Endometrial microvascular endothelial cells (primary cell): ENCODE measurements at regions not wholly inside any gene's neighbourhood (a gene's known extent, or its start where the extent isn't known, plus 50 kb on each side); places are given as distances from the start of the nearest gene placed in this dataset.

Experiments
- in situ Hi-C: cut with HindIII; loops from 2 replicates; pipeline ENCODE4 v1.10.0; 2017; ENCODE audit warnings: low sequenced_read_pairs, low pct_unique_long_range_greater_than_20kb; ENCODE audit errors: inconsistent ontology term

DNA sequence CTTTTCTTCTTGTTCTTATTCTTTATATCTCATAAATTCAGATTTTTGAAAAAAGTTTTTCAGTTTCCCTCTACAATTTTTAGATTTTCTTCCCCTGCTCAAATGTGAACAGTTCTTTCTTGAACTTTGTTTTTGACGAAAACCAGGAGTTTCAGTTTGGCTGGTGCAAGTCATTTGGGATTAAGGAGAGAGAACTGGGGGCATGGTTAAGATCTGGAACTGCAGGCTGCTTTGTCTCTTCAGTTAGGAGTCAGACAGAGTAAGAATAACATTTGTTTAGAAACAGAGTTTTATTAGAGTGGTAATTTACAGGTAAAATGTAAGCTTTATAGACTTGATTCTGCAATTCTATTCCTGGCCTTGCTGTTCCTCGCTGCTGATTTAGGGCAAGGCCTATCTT, 310.5 kb upstream of the C2CD4B start:
- in situ Hi-C loops, result no loop called here

GRCh38 chr15:62476163-62476562, 311.1 kb upstream of the C2CD4B start:
- in situ Hi-C loops, result no loop called here

DNA sequence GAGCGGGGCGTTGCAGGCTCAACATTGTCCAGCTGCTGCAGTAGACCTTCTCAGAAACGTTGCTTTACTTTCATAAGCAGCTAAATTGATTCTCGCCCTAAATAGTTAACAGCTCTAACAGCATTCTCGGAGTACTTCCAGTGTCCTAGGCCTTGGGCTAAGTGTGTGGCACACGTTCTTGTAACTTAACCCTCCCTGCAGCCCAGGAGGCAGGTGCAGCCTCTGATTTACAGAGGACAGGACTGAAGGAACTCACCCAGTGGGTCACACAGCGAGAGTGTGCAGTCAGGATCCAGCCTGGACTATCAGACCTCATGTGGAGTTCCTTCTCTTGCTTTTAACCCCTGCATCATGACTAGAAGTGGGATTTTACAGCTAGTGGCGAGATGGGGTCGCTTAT, 312.8 kb upstream of the C2CD4B start:
- in situ Hi-C loops, result no loop called here

DNA sequence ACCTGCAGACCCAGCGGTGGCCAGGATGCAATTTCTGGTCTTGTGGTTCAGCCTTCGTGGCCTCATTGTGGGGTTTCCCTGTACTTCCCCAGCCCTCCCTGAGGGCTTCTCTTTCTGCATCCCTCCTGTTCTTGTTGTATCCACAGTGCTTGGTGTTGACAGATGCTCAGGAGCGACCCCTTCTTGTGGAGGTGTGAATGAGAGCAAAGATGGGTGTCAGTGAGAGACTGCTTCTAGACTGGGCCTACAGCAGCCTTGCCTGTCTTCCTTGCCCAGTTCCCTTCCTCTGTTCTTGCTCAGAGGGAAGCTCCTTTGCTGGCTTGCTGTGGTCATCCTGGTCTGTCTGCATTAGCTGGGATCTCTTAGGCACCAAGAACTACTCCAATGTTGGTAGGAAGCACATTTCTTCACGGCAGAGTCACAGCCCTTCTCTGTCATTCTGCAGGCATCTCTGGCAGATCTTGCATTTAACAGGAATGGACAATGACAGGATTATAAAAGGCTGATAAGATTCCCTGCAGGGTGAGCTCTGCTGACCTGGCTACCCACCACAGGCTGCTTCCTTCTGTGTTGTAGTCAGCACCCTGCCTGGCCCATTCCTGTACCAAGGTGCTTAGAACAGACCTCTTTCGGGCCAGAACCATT, 317.8 kb upstream of the C2CD4B start:
- in situ Hi-C loops, result no loop called here

DNA sequence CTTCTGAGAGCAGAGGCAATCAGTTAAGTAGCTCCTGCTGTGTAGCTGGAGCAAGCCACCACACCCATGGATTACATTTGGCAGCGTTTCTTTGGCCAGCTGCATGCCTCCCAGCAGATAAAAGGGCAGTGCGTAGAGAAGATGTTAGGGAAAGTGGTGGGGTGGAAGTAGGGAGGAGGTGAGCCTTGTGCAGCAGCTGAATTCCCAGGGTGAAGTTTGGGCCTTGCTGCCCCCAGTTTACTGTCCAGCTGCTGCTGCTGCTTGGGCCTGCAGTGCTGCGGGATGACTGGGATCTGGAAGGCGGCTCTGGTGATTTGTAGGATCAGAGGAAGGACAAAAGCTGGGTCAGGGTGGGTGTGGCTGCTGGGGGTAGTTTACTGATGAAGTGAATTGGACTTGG, 318.7 kb upstream of the C2CD4B start:
- in situ Hi-C loops, result no loop called here

GRCh38 chr15:62485170-62485720, 320.2 kb upstream of the C2CD4B start:
- in situ Hi-C loops, result no loop called here

DNA sequence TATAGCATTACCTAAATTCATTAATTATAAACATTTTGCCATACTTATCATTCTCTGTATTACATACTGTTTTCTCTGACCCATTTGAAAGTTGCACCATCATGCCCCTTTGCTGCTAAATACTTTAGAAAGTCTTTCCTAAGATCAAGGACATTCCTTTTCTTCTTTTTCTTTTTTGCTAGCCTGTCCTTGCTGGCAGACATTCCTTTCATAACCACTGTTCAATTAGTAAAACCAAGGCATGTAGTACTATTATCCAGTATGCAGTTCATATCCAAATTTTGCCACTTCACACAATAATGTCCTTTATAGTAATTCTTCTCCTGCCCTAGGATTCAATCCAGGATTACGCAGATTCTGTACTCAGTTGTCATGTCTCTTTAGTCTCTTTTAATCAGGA, 321.0 kb upstream of the C2CD4B start:
- in situ Hi-C loops, result no loop called here

GRCh38 chr15:62488387-62488786, 323.3 kb upstream of the C2CD4B start:
- in situ Hi-C loops, result no loop called here

DNA sequence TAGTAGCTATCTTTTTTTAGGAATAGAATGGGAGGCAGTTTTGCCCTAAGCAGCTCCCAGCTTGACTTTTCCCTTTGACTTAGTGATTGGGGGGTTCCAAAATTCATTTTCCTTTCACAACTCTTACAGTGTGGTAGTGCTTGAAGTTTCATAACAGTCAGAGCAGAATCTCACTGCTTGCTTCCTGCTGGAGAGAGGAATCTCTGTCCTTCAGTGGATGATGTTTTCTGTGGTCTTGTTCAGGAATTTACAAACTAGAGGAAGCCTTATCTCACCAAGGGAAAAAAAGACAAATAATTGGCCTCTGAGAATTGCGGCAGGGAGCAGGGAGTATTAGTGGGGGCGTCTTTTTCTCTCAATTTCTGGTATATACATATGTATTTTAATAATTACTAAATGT, 326.6 kb upstream of the C2CD4B start:
- in situ Hi-C loops, result no loop called here

DNA sequence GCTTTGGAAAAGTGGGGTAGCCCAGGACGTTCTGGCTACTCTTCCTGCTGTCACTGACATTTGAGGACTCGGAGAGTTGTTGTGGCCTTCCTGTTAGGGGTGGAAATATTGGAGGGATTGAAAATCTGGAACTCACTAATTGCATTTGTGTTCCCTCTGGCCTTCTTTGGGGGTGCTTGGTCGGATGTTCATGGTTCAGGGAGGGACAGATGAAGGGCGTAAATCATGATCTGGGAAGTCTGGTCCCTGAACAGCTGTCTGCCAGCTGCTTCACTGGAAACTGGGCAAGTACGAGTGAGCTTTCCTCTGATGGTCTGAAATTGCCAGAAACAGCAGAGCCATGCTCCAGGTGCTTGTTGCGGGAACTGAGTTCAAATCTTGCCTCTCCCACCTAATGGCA, 327.8 kb upstream of the C2CD4B start:
- in situ Hi-C loops, result no loop called here

DNA sequence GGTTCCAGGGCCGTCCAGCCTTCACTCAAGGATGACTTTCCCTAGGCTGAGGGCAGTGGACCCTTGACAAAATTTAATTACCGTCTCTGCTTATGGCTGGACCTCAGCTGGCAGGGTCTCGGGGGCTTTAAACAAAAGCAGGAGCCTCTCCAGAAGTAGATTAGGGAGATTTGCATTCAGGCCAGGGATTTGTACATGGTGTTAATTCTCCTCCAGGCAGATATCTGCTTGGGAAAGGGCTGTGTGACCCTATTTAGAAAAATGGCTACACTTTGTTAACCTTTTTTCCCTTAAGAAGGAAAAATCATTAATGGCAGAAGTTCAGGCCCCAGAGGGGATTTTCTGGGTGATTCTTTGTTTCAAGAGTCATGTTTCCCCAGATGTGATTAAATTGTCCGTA, 329.1 kb upstream of the C2CD4B start:
- in situ Hi-C loops, result no loop called here

DNA sequence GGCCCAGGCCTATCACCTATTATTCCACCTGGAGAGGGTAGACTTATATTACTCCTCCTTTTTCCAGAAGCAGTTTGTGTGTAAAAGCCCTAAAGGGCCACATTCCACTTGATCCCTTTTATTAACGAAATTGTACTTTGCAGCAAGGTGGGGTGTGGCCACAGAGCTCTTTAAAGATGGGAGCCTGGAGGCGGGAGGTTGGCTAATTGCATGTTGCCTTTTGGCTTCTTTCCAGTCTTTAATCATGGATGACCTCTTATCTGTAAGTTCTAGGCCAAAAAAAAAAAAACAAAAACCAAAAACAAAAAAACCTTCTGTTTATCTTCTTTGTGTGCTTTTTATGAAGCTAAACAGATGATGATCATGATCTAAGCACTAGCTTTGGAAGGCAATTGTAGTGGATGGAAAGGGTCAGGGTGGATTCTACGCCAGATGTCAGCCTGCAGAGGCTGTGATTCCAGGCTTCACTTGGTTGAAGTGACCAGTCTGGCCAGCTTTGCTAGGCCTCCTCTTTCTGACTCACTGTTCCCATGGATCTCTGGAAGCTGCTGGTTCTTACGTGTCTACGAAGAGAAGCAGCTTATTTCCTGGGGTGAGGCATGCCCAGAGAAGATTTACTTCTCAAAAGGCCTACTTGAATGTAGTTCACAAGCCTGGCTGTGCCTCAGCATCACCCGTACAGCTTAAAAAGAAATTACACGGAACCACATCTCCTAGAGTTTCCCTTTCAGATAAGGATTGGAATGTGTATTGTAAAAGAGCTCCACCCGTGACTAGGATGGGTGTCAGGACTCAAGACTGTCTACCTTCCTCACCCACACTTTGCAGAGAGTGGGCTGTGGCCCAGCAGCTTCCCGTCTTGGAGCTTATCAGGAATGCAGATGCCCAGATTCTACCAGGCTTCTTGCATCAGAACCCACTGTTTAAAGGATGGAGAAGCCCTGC, 330.9 kb upstream of the C2CD4B start:
- in situ Hi-C loops, result no loop called here

DNA sequence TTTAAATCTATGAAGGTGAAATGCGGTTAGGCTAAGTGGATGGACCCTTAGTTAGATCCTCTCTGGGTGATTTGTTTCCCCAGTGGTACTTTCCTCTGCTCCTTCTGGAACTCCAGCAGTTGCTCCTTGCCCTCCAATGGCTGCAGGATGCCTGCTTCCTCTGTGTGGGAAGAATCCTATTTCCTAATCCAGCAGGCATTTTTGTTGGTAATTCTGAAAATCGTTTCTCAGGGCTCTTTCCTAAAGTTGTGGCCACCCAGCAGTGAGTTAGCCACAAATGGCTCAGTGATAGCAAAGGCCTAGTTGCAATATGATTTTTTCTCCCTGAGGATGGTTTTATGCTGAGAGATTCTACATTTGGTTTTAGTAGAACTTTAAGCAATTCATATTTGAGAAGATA, 332.3 kb upstream of the C2CD4B start:
- in situ Hi-C loops, result no loop called here

- in situ Hi-C loops, result no loop called here
These were observed 333.2 kb upstream of the C2CD4B start for GRCh38 chr15:62498278-62498677.

- in situ Hi-C loops, result no loop called here
These were observed 333.6 kb upstream of the C2CD4B start for GRCh38 chr15:62498712-62499111.

GRCh38 chr15:62500325-62500724, 335.2 kb upstream of the C2CD4B start:
- in situ Hi-C loops, result no loop called here

GRCh38 chr15:62502451-62502850, 337.4 kb upstream of the C2CD4B start:
- in situ Hi-C loops, result no loop called here

- in situ Hi-C loops, result no loop called here
These were observed 338.4 kb upstream of the C2CD4B start for GRCh38 chr15:62503451-62503850.

DNA sequence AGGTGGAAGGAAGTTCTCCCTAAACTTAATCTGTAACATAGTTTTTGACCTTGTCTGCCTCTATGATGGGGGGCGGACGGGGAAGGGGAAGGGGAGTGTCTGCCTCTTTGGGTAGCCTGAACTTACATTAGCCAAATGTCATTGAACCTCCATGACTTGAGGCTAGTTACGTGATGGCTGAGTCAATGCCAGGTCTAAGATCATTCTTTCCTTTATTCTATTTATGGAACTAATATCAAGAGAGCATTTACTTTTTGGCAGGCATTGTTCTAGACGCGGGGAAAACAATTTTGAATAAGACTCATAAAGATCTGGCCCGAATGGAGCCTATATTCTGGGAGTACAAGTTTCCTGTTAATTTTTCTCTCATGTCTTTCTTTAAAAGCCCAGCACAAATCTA, 340.7 kb upstream of the C2CD4B start:
- in situ Hi-C loops, result no loop called here

- in situ Hi-C loops, result no loop called here
These were observed 341.2 kb upstream of the C2CD4B start for GRCh38 chr15:62506217-62506805.
